ENCODE measurements at regions not wholly inside any gene's neighbourhood (a gene's known extent, or its start where the extent isn't known, plus 50 kb on each side); places are given as distances from the start of the nearest gene placed in this dataset.
"Not testable (repeated sequence)": the region's sequence is repeated elsewhere in the genome, so short reads cannot be mapped to it uniquely, and the experiment has no call there.

DNA sequence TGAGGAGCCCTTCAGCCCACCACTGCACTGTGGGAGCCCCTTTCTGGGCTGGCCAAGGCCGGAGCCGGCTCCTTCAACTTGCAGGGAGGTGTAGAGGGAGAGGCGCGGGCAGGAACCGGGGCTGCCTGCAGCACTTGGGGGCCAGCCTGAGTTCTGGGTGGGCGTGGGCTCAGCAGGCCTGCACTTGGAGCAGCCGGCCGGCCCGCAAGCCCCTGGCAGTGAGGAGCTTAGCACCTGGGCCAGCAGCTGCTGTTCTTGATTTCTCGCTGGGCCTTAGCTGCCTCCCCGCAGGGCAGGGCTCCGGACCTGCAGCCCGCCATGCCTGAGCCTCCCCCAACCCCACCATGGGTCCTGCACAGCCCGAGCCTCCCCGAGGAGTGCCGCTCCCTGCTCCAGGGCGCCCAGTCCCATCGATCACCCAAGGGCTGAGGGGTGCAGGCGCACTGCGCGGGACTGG lies 101.7 kb upstream of the ADGRB3 start:
- TF ChIP-seq, protein P1, sequence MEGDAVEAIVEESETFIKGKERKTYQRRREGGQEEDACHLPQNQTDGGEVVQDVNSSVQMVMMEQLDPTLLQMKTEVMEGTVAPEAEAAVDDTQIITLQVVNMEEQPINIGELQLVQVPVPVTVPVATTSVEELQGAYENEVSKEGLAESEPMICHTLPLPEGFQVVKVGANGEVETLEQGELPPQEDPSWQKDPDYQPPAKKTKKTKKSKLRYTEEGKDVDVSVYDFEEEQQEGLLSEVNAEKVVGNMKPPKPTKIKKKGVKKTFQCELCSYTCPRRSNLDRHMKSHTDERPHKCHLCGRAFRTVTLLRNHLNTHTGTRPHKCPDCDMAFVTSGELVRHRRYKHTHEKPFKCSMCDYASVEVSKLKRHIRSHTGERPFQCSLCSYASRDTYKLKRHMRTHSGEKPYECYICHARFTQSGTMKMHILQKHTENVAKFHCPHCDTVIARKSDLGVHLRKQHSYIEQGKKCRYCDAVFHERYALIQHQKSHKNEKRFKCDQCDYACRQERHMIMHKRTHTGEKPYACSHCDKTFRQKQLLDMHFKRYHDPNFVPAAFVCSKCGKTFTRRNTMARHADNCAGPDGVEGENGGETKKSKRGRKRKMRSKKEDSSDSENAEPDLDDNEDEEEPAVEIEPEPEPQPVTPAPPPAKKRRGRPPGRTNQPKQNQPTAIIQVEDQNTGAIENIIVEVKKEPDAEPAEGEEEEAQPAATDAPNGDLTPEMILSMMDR (IDR thresholded peaks at IDR 0.05; ENCODE audit: control insufficient read depth, insufficient read depth, low read depth, low read length, missing control alignments): no peak
- no peak overlapping the region for H3K4me3 ChIP-seq (ENCODE audit: control insufficient read depth, low read depth, low read length)
- DNase-seq (ENCODE audit: low read depth): no peak

- DNase-seq (ENCODE audit: low read depth): no peak
- TF ChIP-seq, protein P1 (IDR thresholded peaks at IDR 0.05; ENCODE audit: control insufficient read depth, insufficient read depth, low read depth, low read length, missing control alignments): no peak
- H3K4me3 ChIP-seq (ENCODE audit: control insufficient read depth, low read depth, low read length): no peak overlapping the region
These were observed 107.4 kb upstream of the ADGRB3 start for GRCh38 chr6:68527691-68528090.

- TF ChIP-seq, protein P1 (IDR thresholded peaks at IDR 0.05; ENCODE audit: control insufficient read depth, insufficient read depth, low read depth, low read length, missing control alignments): no peak
- no peak for DNase-seq (ENCODE audit: low read depth)
These were observed 128.2 kb upstream of the ADGRB3 start for GRCh38 chr6:68506911-68507310.

GRCh38 chr6:68502946-68503345 lies 132.1 kb upstream of the ADGRB3 start:
- no peak overlapping the region for H3K4me3 ChIP-seq (ENCODE audit: control insufficient read depth, low read depth, low read length)
- TF ChIP-seq, protein P1 (IDR thresholded peaks at IDR 0.05; ENCODE audit: control insufficient read depth, insufficient read depth, low read depth, low read length, missing control alignments): no peak
- DNase-seq (ENCODE audit: low read depth): no peak

More at GRCh38 chr6:68506911-68507310, 128.2 kb upstream of the ADGRB3 start:
- no peak overlapping the region for H3K4me3 ChIP-seq (ENCODE audit: control insufficient read depth, low read depth, low read length)

DNA sequence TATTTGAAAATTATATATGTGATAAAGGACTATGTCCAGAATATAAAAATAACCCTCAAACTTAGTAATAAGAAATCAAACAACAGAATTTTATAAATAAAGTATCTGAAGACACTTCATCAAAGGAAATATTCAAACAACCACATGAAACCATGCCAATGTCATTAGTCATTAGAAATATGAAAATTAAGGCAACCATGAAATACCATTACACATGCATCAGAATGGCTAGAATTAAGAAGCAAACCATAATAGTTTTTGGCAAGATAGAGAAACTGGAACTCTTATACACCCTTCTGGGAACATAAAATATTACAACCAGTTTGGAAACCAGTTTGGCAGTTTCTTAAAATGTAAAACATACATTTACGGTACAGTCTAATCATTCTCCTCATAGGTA lies 137.2 kb upstream of the ADGRB3 start:
- TF ChIP-seq, protein P1 (IDR thresholded peaks at IDR 0.05; ENCODE audit: control insufficient read depth, insufficient read depth, low read depth, low read length, missing control alignments): no peak
- DNase-seq (ENCODE audit: low read depth): no peak
- H3K4me3 ChIP-seq (ENCODE audit: control insufficient read depth, low read depth, low read length): no peak overlapping the region

- not testable (repeated sequence) for H3K4me3 ChIP-seq (ENCODE audit: control insufficient read depth, low read depth, low read length); DNase-seq (ENCODE audit: low read depth)
These were observed 140.2 kb upstream of the ADGRB3 start for GRCh38 chr6:68494880-68495279.

DNA sequence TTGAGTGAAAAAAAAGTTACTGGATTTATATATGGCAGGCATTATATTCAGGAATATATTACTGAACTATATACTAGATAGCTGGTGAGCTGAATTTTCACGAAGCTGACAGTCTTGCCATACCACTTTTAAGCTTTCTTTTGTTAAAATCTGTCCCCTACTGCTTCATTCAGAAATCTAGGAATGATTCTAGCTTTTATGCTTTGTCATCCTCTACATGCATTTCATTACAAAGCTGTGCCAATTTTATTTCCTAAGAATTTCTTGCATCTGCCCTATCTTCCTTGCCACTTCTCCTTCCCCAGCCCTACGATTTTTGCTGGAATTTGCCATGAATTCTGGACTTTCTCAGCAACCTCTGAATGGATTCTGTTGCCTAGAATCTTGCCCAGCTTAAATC lies 158.5 kb upstream of the ADGRB3 start:
- DNase-seq (ENCODE audit: low read depth): no peak
- TF ChIP-seq, protein P1 (IDR thresholded peaks at IDR 0.05; ENCODE audit: control insufficient read depth, insufficient read depth, low read depth, low read length, missing control alignments): no peak
- H3K4me3 ChIP-seq (ENCODE audit: control insufficient read depth, low read depth, low read length): no peak overlapping the region

All from AG09309 (cell line).